ENCODE measurements at regions not wholly inside any gene's neighbourhood (a gene's known extent, or its start where the extent isn't known, plus 50 kb on each side); places are given as distances from the start of the nearest gene placed in this dataset.
A peak's percentile ranks its signal among the peaks of the same experiment; 100 is the strongest.

DNA sequence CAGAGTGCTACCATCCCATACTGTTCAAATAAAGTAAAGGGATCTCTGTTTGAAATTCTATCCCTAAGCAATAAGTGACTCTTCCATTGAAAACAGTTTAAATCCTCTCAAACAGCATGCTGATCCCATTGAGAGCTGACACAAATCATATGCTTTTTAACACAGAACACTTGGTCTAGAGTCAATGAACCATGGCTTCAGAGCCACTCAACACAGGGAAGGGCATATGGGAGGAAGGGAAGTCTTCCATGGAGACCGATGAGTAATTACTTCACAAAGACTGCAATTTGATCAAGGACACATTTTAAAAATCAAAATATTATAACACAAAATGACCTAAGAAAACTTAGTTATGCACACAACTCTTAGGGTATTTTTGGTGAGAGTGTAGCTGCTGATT lies 1073.0 kb upstream of the MAP3K7 start:
- no peaks in the 10 kb centered on the region for H3K36me3 ChIP-seq (ENCODE audit: insufficient read depth)
- no peak overlapping the region for H3K27ac ChIP-seq (ENCODE audit: low read depth)
- H3K4me3 ChIP-seq (ENCODE audit: low read depth, low read length): no peak overlapping the region
- DNase-seq (ENCODE audit: extremely low spot score): no peak
- WGBS: 75% methylated on average over 1 of the region's 1 CpG
- H3K4me1 ChIP-seq (ENCODE audit: insufficient read depth): no peaks in the 10 kb centered on the region

DNA sequence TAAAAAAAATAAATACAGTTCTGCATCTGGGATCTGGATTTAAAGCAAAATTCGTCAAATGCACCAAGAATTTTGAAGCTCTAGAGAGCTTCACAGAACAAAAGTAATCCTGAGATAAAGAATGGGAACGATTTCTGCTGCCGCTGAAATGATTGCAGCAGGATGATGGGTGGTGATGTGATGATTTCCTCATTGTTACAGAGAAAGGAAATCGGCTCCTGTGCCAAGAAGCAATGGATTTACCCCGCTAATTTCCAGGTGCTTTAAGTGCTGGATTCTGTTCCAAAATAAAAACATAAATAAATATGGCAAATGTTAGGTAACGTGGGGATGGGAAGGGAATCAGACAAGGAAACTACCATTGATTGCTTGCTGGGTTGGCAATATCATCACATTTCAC lies 1067.9 kb upstream of the MAP3K7 start:
- no peak overlapping the region for H3K27ac ChIP-seq (ENCODE audit: low read depth)
- H3K36me3 ChIP-seq (ENCODE audit: insufficient read depth): no peaks in the 10 kb centered on the region
- H3K4me1 ChIP-seq (ENCODE audit: insufficient read depth): no peaks in the 10 kb centered on the region
- H3K4me3 ChIP-seq (ENCODE audit: low read depth, low read length): no peak overlapping the region
- DNase-seq (ENCODE audit: extremely low spot score): no peak
- 52% methylated on average over 6 of the region's 6 CpGs for WGBS

DNA sequence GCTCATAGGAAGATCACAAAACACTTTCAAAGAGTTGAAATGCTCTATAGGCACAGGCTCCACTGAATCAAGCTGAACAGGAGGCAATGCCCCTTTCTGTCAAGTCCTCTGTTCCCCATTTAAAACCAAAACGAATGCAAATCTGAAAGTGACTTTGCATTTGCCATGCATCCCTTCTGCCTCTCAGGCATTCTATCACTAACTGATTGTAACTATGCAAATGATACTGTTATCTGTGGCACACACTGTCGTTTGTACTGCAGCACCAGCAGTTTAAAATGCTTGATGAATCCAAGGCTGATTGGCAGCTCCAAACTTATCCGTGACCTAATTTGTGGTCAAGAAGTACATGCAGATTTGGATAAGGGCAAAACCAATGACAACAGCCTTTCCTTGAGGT lies 1067.5 kb upstream of the MAP3K7 start:
- no peak overlapping the region for H3K27ac ChIP-seq (ENCODE audit: low read depth)
- DNase-seq (ENCODE audit: extremely low spot score): no peak
- H3K36me3 ChIP-seq (ENCODE audit: insufficient read depth): no peaks in the 10 kb centered on the region
- no peak overlapping the region for H3K4me3 ChIP-seq (ENCODE audit: low read depth, low read length)
- WGBS: 28% methylated on average over 3 of the region's 3 CpGs
- no peaks in the 10 kb centered on the region for H3K4me1 ChIP-seq (ENCODE audit: insufficient read depth)

DNA sequence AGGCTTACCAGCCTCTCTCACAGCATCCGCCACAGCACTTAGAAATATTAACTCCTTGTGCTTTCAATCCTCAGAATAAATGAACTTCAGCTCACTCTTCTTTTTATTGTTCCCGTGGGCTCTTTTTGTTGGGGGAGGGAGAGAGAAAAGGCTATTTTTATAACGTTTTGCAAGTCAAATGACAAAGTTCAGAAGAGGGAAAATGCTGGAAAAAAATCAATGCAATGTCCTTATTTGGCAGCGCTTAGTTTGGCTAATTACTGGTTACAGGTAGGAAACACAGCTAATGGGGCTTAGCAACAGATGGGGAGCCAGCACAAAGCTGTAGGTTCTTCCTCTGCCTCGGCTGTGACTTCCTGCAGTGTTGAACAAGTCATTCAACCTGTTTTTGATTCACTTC lies 1067.0 kb upstream of the MAP3K7 start:
- H3K36me3 ChIP-seq (ENCODE audit: insufficient read depth): no peaks in the 10 kb centered on the region
- no peak for DNase-seq (ENCODE audit: extremely low spot score)
- no peak overlapping the region for H3K4me3 ChIP-seq (ENCODE audit: low read depth, low read length)
- 54% methylated on average over 5 of the region's 5 CpGs for WGBS
- H3K4me1 ChIP-seq (ENCODE audit: insufficient read depth): no peaks in the 10 kb centered on the region
- no peak overlapping the region for H3K27ac ChIP-seq (ENCODE audit: low read depth)

DNA sequence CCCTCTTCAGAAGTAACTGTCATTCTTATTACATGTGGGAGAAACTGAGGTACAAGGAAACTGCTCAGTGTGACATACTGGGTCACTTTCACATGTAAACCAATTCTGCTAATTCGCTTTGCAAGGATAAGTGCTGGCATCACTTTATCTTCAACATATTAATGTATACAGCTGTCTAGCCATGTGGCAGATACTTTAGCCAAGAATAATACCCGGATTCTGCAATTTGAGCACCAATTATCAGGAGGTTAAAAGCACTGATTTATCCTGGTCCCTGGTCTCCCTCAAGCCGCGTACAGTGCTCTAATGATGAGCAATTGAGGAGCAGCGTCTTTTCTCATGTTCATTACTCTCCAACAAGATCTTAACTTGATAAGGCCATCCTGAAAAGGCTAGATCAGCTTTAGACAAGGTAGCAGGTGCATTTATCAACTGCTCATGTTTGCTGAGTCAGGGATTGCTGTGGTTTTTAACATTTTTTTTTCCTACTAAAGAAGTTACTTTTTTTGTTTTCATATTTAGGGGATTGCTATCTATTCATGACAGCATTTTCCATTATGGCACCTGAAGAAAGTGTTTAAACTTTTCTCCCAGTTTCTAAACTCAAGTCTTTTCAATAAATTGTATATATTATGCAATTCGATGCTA lies 1066.3 kb upstream of the MAP3K7 start:
- no peak for DNase-seq (ENCODE audit: extremely low spot score)
- 76% methylated on average over 6 of the region's 6 CpGs for WGBS
- Histone ChIP-seq H3K4me3 (ENCODE audit: low read depth, low read length) (no peak overlapping the region), H3K4me1 (ENCODE audit: insufficient read depth) (no peaks in the 10 kb centered on the region), H3K36me3 (ENCODE audit: insufficient read depth) (no peaks in the 10 kb centered on the region), H3K27ac (ENCODE audit: low read depth) (no peak overlapping the region)

DNA sequence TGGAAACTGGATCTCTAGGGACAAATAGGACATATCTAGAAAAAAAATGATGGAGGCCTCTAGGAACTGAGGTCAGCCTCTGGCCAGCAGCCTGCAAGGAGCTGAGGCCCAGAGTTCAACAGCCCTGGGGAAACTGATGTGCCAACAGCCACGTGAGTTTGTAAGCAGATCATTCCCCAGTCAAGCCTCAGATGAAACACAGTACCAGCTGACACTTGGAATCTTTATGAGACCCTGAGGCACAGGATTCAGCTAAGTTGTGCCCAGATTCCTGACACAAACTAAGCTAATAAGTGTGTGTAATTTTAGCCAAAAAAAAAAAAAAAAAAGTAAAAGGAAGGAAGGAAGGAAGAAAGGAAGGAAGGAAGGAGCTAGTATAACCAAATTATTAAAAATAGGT lies 1059.8 kb upstream of the MAP3K7 start:
- WGBS: 30% methylated on average over 1 of the region's 1 CpG
- Histone ChIP-seq H3K27ac (ENCODE audit: low read depth) (no peak overlapping the region), H3K4me3 (ENCODE audit: low read depth, low read length) (no peak overlapping the region), H3K36me3 (ENCODE audit: insufficient read depth) (no peaks in the 10 kb centered on the region), H3K4me1 (ENCODE audit: insufficient read depth) (no peaks in the 10 kb centered on the region)
- no peak for DNase-seq (ENCODE audit: extremely low spot score)

DNA sequence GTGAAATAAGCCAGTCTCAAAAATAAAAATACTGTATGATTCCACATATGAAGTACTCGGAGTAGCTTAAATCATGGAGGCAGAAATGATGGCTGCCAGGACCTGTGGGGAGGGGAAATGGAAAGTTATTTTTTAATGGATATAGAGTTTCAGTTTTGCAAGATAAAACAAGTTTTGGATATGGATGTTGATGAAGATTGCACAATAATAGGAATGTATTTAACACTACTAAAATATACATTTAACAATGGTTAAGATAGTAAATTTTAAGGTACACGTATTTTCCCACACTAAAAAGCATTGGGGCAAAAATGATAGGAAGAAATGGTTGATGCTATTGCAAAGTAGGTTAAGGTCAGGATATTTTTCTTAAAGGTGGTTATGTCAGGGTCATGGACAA lies 1058.9 kb upstream of the MAP3K7 start:
- no peaks in the 10 kb centered on the region for H3K4me1 ChIP-seq (ENCODE audit: insufficient read depth)
- 83% methylated on average over 2 of the region's 2 CpGs for WGBS
- no peaks in the 10 kb centered on the region for H3K36me3 ChIP-seq (ENCODE audit: insufficient read depth)
- no peak for DNase-seq (ENCODE audit: extremely low spot score)
- no peak overlapping the region for H3K27ac ChIP-seq (ENCODE audit: low read depth)
- no peak overlapping the region for H3K4me3 ChIP-seq (ENCODE audit: low read depth, low read length)

DNA sequence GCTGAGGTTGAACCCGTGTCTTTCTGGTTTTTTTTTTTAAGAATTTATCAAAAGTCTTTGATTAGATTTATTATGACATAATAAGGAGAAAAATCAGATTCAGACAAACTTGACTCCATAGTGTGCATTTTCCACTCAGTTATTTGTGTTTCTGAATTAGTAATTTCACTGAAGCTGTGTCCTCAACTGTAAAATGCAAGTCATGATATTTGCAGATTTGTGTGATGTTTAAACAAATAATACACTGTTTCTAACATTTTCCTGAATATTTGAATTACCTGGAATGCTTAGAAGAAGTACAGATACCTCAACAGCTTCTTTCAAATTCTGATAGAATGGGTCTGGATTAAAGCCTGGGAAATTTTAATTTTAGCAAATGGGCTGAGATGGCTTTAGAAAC lies 1050.3 kb upstream of the MAP3K7 start:
- 90% methylated on average over 1 of the region's 1 CpG for WGBS
- no peak overlapping the region for H3K27ac ChIP-seq (ENCODE audit: low read depth)
- H3K36me3 ChIP-seq (ENCODE audit: insufficient read depth): no peaks in the 10 kb centered on the region
- H3K4me1 ChIP-seq (ENCODE audit: insufficient read depth): no peaks in the 10 kb centered on the region
- DNase-seq (ENCODE audit: extremely low spot score): no peak
- H3K4me3 ChIP-seq (ENCODE audit: low read depth, low read length): no peak overlapping the region

DNA sequence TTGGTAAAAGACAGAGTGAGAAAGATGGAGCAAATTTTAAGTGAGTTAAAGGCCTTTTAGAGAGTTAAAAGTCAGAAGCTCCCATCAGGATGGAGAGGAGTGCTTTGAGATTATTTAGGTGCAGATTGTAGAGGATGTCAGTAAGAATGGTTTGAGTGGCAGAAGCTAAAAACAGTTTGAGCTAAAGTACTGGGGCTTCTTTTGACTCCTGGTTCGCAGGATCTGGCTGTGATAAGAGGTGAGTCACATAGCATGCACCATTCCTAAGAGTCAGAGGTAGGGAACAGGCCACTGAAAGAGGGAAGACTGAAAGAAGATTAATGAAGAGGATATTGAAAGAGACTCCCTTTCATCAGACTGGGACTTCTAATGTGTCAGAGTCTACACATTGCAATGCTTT lies 1047.9 kb upstream of the MAP3K7 start:
- Histone ChIP-seq H3K4me1 (ENCODE audit: insufficient read depth) (no peaks in the 10 kb centered on the region), H3K4me3 (ENCODE audit: low read depth, low read length) (no peak overlapping the region), H3K36me3 (ENCODE audit: insufficient read depth) (no peaks in the 10 kb centered on the region), H3K27ac (ENCODE audit: low read depth) (no peak overlapping the region)
- no peak for DNase-seq (ENCODE audit: extremely low spot score)
- WGBS: 77% methylated on average over 1 of the region's 1 CpG

DNA sequence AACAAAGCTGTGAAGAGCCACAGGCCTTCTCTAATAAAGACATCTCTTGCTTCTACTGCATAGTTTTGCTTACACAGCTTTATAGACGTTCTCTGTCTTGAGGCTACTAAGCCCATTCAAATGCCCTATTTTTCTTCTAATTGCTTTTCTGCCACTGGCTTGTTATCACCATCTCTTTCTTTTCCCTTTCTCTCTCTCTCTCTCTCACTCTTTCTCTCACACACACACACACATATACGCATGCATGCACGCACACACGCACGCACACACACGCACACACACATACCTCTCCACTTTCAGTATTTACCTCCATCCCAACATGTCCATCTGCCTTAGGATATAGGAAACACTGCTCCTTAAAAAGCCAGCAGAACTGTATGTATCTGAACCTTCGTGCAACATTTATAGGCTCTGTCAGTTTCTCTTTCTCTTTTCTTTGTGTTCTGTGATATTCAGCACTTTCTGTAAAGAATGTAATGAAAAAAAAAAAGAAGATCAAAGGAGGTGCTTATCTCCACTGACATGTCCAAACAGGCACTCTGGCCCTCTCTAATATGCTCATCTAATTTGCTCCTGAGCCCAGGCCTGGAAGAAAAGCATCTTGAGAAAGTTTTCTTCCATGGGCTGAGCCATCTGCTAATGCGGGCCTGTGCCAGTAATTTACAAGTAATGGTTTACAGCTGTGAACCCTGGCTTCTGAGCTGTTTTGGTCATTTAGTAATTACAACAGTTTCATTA lies 1046.7 kb upstream of the MAP3K7 start:
- H3K27ac ChIP-seq (ENCODE audit: low read depth): no peak overlapping the region
- no peak overlapping the region for H3K4me3 ChIP-seq (ENCODE audit: low read depth, low read length)
- no peaks in the 10 kb centered on the region for H3K36me3 ChIP-seq (ENCODE audit: insufficient read depth)
- DNase-seq (ENCODE audit: extremely low spot score): peak; percentile 35
- 67% methylated on average over 8 of the region's 8 CpGs for WGBS
- H3K4me1 ChIP-seq (ENCODE audit: insufficient read depth): no peaks in the 10 kb centered on the region

DNA sequence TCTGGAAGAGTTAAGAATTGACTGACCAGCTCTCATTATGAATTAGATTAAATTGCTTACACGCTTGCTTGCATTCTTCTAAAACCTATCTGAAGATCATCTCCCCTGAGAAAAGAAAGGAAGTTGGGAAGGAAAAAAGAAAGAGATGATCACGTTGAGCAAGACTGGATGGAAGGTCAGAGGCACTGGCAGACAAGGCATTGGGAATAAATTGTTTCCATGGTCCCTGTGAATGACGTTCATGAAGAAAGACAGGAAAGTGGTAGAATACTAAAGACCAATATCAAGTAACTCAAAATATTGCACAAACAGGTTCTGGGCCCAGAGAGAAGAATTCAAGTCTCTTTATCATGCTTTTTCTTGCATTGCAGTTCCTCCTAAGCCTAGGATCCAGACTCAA lies 1045.4 kb upstream of the MAP3K7 start:
- no peak for DNase-seq (ENCODE audit: extremely low spot score)
- Histone ChIP-seq H3K4me3 (ENCODE audit: low read depth, low read length) (no peak overlapping the region), H3K36me3 (ENCODE audit: insufficient read depth) (no peaks in the 10 kb centered on the region), H3K27ac (ENCODE audit: low read depth) (no peak overlapping the region), H3K4me1 (ENCODE audit: insufficient read depth) (no peaks in the 10 kb centered on the region)
- 76% methylated on average over 3 of the region's 3 CpGs for WGBS

DNA sequence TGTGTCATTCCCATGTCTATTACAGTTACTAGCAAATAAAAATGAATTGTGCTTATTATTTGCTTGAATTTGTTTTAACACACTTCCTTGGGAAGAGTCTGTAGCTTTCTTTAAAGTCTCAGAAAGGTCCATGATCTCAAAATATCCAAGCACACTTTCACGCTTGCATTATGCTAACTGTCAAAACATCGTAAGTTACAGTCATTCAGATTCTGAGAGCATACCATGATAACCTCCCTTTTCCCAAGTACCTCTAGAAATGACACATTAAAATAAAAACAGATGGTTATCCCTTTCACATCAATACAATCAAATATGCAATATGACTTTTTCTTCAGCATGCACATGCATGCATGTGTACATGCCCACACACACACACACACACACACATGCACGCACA lies 1044.4 kb upstream of the MAP3K7 start:
- DNase-seq (ENCODE audit: extremely low spot score): no peak
- WGBS: 91% methylated on average over 3 of the region's 3 CpGs
- Histone ChIP-seq H3K36me3 (ENCODE audit: insufficient read depth) (no peaks in the 10 kb centered on the region), H3K27ac (ENCODE audit: low read depth) (no peak overlapping the region), H3K4me3 (ENCODE audit: low read depth, low read length) (no peak overlapping the region), H3K4me1 (ENCODE audit: insufficient read depth) (no peaks in the 10 kb centered on the region)

DNA sequence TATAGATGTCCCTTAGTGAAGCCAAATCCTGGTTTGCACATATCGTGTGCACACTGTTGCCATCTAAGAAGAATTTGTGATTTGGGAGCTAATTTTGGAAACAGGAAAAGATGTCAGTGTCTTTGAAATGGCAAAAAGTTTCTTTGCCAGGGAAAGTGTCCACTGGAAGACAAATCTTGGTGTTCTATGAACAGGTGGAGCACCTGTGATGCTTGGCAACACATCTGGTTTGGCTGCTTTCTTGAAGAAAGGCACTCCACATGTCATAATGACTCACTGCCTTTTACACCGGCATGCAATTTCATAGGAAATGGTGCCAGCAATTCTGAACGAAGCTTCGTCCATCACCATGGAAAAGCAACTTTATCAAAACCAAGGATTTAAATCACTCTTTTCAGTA lies 1040.0 kb upstream of the MAP3K7 start:
- WGBS: 83% methylated on average over 4 of the region's 4 CpGs
- no peak overlapping the region for H3K4me3 ChIP-seq (ENCODE audit: low read depth, low read length)
- no peak overlapping the region for H3K27ac ChIP-seq (ENCODE audit: low read depth)
- DNase-seq (ENCODE audit: extremely low spot score): no peak
- no peaks in the 10 kb centered on the region for H3K36me3 ChIP-seq (ENCODE audit: insufficient read depth)
- no peaks in the 10 kb centered on the region for H3K4me1 ChIP-seq (ENCODE audit: insufficient read depth)

DNA sequence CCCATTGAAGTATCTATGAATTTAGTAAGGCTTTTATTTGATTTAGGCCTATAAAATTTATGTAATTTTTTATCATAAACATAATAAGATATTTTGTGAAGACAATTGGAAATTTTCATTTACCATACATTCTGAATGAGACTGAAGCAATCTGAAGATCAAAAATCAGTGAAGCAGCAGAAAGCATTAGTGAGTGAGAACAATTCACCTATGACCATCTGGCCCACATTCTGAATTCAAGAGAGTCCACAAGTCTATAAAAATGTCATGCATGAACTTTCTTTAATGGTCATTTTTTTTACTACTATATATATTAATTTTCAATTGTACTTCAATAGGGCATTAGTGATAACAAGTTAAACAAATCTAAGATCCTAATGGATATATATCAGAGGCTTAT lies 1026.6 kb upstream of the MAP3K7 start:
- H3K27ac ChIP-seq (ENCODE audit: low read depth): no peak overlapping the region
- H3K4me3 ChIP-seq (ENCODE audit: low read depth, low read length): no peak overlapping the region
- no peak for DNase-seq (ENCODE audit: extremely low spot score)
- H3K36me3 ChIP-seq (ENCODE audit: insufficient read depth): no peaks in the 10 kb centered on the region
- no peaks in the 10 kb centered on the region for H3K4me1 ChIP-seq (ENCODE audit: insufficient read depth)

All from urinary bladder (tissue), 3 donors.